ENCODE measurements at regions not wholly inside any gene's neighbourhood (a gene's known extent, or its start where the extent isn't known, plus 50 kb on each side); places are given as distances from the start of the nearest gene placed in this dataset.

GRCh38 chr2:192327576-192327975 lies 132.8 kb upstream of the TMEFF2 start:
- ChIA-PET POLR2A (no interaction called here), CTCF (ENCODE audit: low intra/inter-chr PET ratio, low total read pairs) (no interaction called here)
- Histone ChIP-seq H4K20me1 (ENCODE audit: insufficient read depth, low read length) (no peaks in the 10 kb centered on the region), H2AFZ (ENCODE audit: low read length) (no peak overlapping the region), H3K4me1 (ENCODE audit: insufficient read depth, low read length) (no peaks in the 10 kb centered on the region), H3K4me2 (ENCODE audit: low read depth, low read length) (no peak overlapping the region), H3K27me3 (ENCODE audit: control insufficient read depth in 1 of 2, insufficient read depth in 2 of 2, low read length in 2 of 2) (no peaks in the 10 kb centered on the region), H3K9ac (ENCODE audit: insufficient read depth, low read depth, low read length) (no peak overlapping the region), H3K36me3 (replicated peaks in 1 of 2; ENCODE audit: control insufficient read depth in 1 of 2, insufficient read depth in 2 of 2, low read length in 2 of 2) (no peaks in the 10 kb centered on the region), H3K27ac (ENCODE audit: extremely low read length, insufficient read depth, low read length) (no peak overlapping the region), H3K79me2 (ENCODE audit: insufficient read depth, low read length) (no peaks in the 10 kb centered on the region), H3K4me3 (replicated peaks in 1 of 3; ENCODE audit: insufficient read depth in 1 of 3, low read depth in 2 of 3, low read length in 3 of 3) (no peak overlapping the region), H3K9me3 (ENCODE audit: low read length) (no peaks in the 10 kb centered on the region)
- ATAC-seq (no peak), FAIRE-seq (no peak), DNase-seq (ENCODE audit: low spot score) (no peak)
- in situ Hi-C loops (cut with HindIII; ENCODE audit: extremely low pct_ligation_motif_present, low pct_unique_long_range_greater_than_20kb) (no loop called here), intact Hi-C loops (cut with micrococcal nuclease; ENCODE audit: unreplicated experiment) (no loop called here)
- WGBS (ENCODE audit: low lambda C conversion rate) = 2% methylated on average over 1 of the region's 1 CpG
- no peak for TF ChIP-seq ZNF800 (CRISPR knock-in tag; IDR thresholded peaks at IDR 0.05)
- TF ChIP-seq ZNF138 (CRISPR knock-in tag; IDR thresholded peaks at IDR 0.05; ENCODE audit: low read depth) = no peak
- TF ChIP-seq KDM2A (CRISPR knock-in tag; IDR thresholded peaks at IDR 0.05; ENCODE audit: borderline replicate concordance, low read depth) = no peak
- TF ChIP-seq ZNF326 (CRISPR knock-in tag; IDR thresholded peaks at IDR 0.05; ENCODE audit: borderline replicate concordance) = no peak
- TF ChIP-seq TEAD3 (CRISPR knock-in tag; optimal IDR thresholded peaks at IDR 0.05; ENCODE audit: borderline replicate concordance) = no peak
- no peak for TF ChIP-seq NCOR1 (IDR thresholded peaks at IDR 0.05; ENCODE audit: borderline replicate concordance, low read length)
- no peak for TF ChIP-seq ZFP37 (CRISPR knock-in tag; IDR thresholded peaks at IDR 0.05; ENCODE audit: borderline replicate concordance)
- no peak for TF ChIP-seq ZSCAN5A (CRISPR knock-in tag; IDR thresholded peaks at IDR 0.05; ENCODE audit: borderline replicate concordance)
- no peak for TF ChIP-seq HHEX (CRISPR knock-in tag; IDR thresholded peaks at IDR 0.05)
- TF ChIP-seq PHF20 (CRISPR knock-in tag; IDR thresholded peaks at IDR 0.05) = no peak
- BruUV-seq (replicated peaks) = no TSS peak
